Breast epithelium (tissue), 4 donors: ENCODE measurements at regions not wholly inside any gene's neighbourhood (a gene's known extent, or its start where the extent isn't known, plus 50 kb on each side); places are given as distances from the start of the nearest gene placed in this dataset.

ENCODE experiments used
- DNase-seq, 2 donors: peaks; one replicate each; pipeline ENCODE4 v3.0.0-alpha.2; 2019; ENCODE audit warnings: low spot score in 2 of 2
- H3K27ac ChIP-seq, 2 donors: fragments of 200-600 bp; sonication (generic) in 1 of 2; one replicate each; pipeline ENCODE4 v1.5.1; 2016 to 2019; ENCODE audit warnings: mild to moderate bottlenecking in 1 of 2
- H3K27me3 ChIP-seq, 2 donors: fragments of 200-600 bp; sonication (generic) in 1 of 2; one replicate each; pipeline versions ENCODE4 v1.5.1 to v1.6.0; 2017 to 2019; ENCODE audit warnings: control low read depth in 1 of 2, mild to moderate bottlenecking in 1 of 2
- H3K36me3 ChIP-seq: fragments of 200-600 bp; one replicate; pipeline ENCODE4 v1.5.1; 2019
- H3K4me1 ChIP-seq, 2 donors: fragments of 200-600 bp; sonication (generic); one replicate each; pipeline ENCODE4 v1.5.1; 2016 to 2019; ENCODE audit warnings: control low read depth in 1 of 2
- H3K4me3 ChIP-seq, 3 donors: fragments of 200-600 bp; sonication (generic); 1 replicate in 2 of 3; 2 replicates in 1 of 3; pipeline ENCODE4 v1.5.1; 2016 to 2019; ENCODE audit warnings: mild to moderate bottlenecking in 3 of 3, moderate library complexity in 2 of 3
- H3K9me3 ChIP-seq, 2 donors: fragments of 200-600 bp; sonication (generic) in 1 of 2; one replicate each; pipeline ENCODE4 v1.5.1; 2016 to 2019; ENCODE audit warnings: control low read depth in 1 of 2
- CTCF ChIP-seq, 3 donors: fragments of 450-650 bp; IDR thresholded peaks; one replicate each; pipeline ENCODE4 v1.5.1; 2016 to 2017; ENCODE audit warnings: antibody characterized with exemption in 3 of 3, mild to moderate bottlenecking in 3 of 3, moderate library complexity in 3 of 3
- POLR2A ChIP-seq: fragments of 450-650 bp; IDR thresholded peaks from one replicate; pipeline ENCODE4 v1.6.1; 2016; ENCODE audit warnings: antibody characterized with exemption, mild to moderate bottlenecking, moderate library complexity
- POLR2AphosphoS5 ChIP-seq, 3 donors: sonication (generic); formaldehyde crosslinking; IDR thresholded peaks; one replicate each; pipeline ENCODE4 v1.6.1; 2017; ENCODE audit warnings: antibody characterized with exemption in 3 of 3
- intact Hi-C: fragments of 100-400 bp; cut with DNase I; formaldehyde crosslinking; loops from one replicate; pipeline ENCODE4 v1.15.1; 2023; ENCODE audit warnings: low total_unique reads

DNA sequence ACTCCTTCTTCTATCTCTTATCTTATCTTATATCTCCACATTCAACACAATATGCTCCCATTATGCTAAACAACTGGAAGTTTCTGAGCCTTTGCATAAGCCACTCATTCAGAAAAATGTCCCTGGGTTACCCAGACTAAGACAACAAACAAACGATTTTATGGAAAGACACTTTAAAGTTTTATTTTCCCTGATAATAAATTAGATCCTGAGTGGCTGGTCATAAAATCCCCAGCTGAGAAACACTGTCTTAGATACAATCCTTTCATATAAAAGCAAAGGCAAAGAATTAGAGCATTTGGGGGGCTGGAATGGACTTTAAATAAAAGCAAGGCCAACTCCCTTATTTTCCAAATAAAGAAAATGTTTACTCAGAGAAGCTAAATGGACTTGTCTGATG is 322.3 kb downstream of the GBE1 start:
- TF ChIP-seq POLR2A (no peak), CTCF (IDR thresholded peaks at IDR 0.05) (no peak), POLR2AphosphoS5 (IDR thresholded peaks at IDR 0.05) (no peak)
- no peak overlapping the region for H3K4me3 ChIP-seq
- no peak for DNase-seq

DNA sequence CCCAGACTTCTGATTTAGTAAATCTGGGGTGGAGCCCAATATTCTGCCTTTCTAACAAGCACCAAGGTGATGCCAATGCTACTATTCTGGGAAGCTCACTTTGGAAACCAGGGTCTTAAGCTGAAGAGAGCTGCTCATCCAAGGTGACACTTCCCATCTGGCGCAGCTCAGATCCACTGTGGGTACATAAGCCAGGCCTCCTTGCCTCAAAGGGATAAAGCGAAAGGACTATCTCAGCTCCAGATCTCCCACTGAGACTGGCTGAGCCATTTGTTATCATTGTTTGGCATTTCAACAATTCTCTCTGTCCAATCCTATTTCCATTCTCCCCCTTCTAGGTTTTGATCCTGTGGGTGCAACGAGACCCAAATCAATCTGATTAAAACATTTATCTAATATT is 323.8 kb downstream of the GBE1 start:
- no peaks in the 10 kb centered on the region for H3K36me3 ChIP-seq
- H3K9me3 ChIP-seq, result no peaks in the 10 kb centered on the region
- H3K4me3 ChIP-seq, result no peak overlapping the region
- H3K27ac ChIP-seq, result no peak overlapping the region
- intact Hi-C loops, result no loop called here
- no peaks in the 10 kb centered on the region for H3K27me3 ChIP-seq
- no peak for DNase-seq
- TF ChIP-seq POLR2AphosphoS5 (IDR thresholded peaks at IDR 0.05), result no peak
- no peak for TF ChIP-seq CTCF (IDR thresholded peaks at IDR 0.05)
- TF ChIP-seq POLR2A, result no peak
- H3K4me1 ChIP-seq, result no peaks in the 10 kb centered on the region

More for the DNA sequence above, 322.3 kb downstream of the GBE1 start:
- intact Hi-C loops, result no loop called here
- Histone ChIP-seq H3K27ac (no peak overlapping the region), H3K36me3 (no peaks in the 10 kb centered on the region), H3K9me3 (no peaks in the 10 kb centered on the region), H3K4me1 (no peaks in the 10 kb centered on the region), H3K27me3 (no peaks in the 10 kb centered on the region)

GRCh38 chr3:81436182-81436581 is 325.3 kb downstream of the GBE1 start:
- intact Hi-C loops, result no loop called here
- no peaks in the 10 kb centered on the region for H3K4me1 ChIP-seq
- no peaks in the 10 kb centered on the region for H3K27me3 ChIP-seq
- no peaks in the 10 kb centered on the region for H3K9me3 ChIP-seq
- no peak for TF ChIP-seq POLR2A
- TF ChIP-seq CTCF (IDR thresholded peaks at IDR 0.05), result no peak
- TF ChIP-seq POLR2AphosphoS5 (IDR thresholded peaks at IDR 0.05), result no peak
- H3K27ac ChIP-seq, result no peak overlapping the region
- H3K4me3 ChIP-seq, result no peak overlapping the region
- H3K36me3 ChIP-seq, result no peaks in the 10 kb centered on the region
- DNase-seq, result no peak

DNA sequence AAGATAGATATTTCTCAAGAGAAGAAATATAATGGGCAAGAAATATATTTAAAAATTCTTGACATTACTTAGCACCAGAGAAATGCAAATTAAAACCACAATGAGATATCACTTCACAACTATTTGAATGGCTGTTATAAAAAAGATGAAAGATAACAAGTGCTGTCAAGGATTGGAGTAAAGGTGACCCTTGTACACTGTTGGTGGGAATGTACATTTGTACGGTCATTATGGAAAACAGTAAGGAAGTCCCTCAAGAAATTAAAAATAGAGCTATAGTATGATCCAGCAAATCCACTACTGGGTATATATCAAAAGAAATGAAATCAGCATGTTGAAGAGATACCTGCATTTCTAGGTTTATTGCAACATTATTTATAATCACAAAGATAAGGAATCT is 326.4 kb downstream of the GBE1 start:
- no peak overlapping the region for H3K4me3 ChIP-seq
- H3K36me3 ChIP-seq, result no peaks in the 10 kb centered on the region
- H3K9me3 ChIP-seq, result no peaks in the 10 kb centered on the region
- TF ChIP-seq CTCF (IDR thresholded peaks at IDR 0.05) (no peak), POLR2AphosphoS5 (IDR thresholded peaks at IDR 0.05) (no peak), POLR2A (no peak)
- no peak overlapping the region for H3K27ac ChIP-seq
- H3K27me3 ChIP-seq, result no peaks in the 10 kb centered on the region
- no peak for DNase-seq
- intact Hi-C loops, result no loop called here
- H3K4me1 ChIP-seq, result no peaks in the 10 kb centered on the region

- no peaks in the 10 kb centered on the region for H3K4me1 ChIP-seq
- no peak overlapping the region for H3K27ac ChIP-seq
- H3K9me3 ChIP-seq, result no peaks in the 10 kb centered on the region
- H3K36me3 ChIP-seq, result no peaks in the 10 kb centered on the region
- DNase-seq, result no peak
- no peak overlapping the region for H3K4me3 ChIP-seq
- TF ChIP-seq POLR2A (no peak), POLR2AphosphoS5 (IDR thresholded peaks at IDR 0.05) (no peak), CTCF (IDR thresholded peaks at IDR 0.05) (no peak)
- intact Hi-C loops, result no loop called here
- no peaks in the 10 kb centered on the region for H3K27me3 ChIP-seq
These were observed 327.3 kb downstream of the GBE1 start for GRCh38 chr3:81434161-81434560.
